A673 (cell line): ENCODE measurements at regions not wholly inside any gene's neighbourhood (a gene's known extent, or its start where the extent isn't known, plus 50 kb on each side); places are given as distances from the start of the nearest gene placed in this dataset.

Experiments used
- BruUV-seq: library from RNA; stranded (reverse); fragments of 400-500 nt; replicated peaks from 2 replicates; lab custom pipeline; 2021; lab: Mats Ljungman, UMichigan
- CTCF ChIA-PET: fragments of 300-600 bp; sonication (Branson Sonifier 250); formaldehyde crosslinking; loops from one replicate; lab custom pipeline; 2022; ENCODE audit warnings: antibody characterized with exemption; lab: Charles Lee
- POLR2A ChIA-PET: fragments of 300-600 bp; sonication (Branson Sonifier 250); formaldehyde crosslinking; loops from one replicate; lab custom pipeline; 2022; ENCODE audit warnings: antibody characterized with exemption; ENCODE audit not compliant: low non-redundant PET; lab: Charles Lee
- DNase-seq: peaks from one replicate; pipeline ENCODE4 v3.0.0-alpha.2; 2015; ENCODE audit warnings: low spot score
- H3K27ac ChIP-seq: fragments of 200-600 bp; sonication (generic); 2 replicates; pipeline ENCODE4 v1.5.1; 2016; ENCODE audit warnings: mixed run types, low read depth, mild to moderate bottlenecking, mixed read lengths, antibody characterized with exemption, low read length; ENCODE audit not compliant: poor library complexity, severe bottlenecking
- H3K27me3 ChIP-seq: fragments of 200-600 bp; sonication (generic); replicated peaks from 2 replicates; pipeline ENCODE4 v1.6.1; 2017; ENCODE audit warnings: mixed run types, low read depth, mild to moderate bottlenecking, mixed read lengths, antibody characterized with exemption, low read length; ENCODE audit not compliant: insufficient read depth, poor library complexity
- H3K36me3 ChIP-seq: fragments of 200-600 bp; sonication (generic); 2 replicates; pipeline ENCODE4 v1.6.1; 2016; ENCODE audit warnings: mixed run types, mild to moderate bottlenecking, mixed read lengths, antibody characterized with exemption, low read length; ENCODE audit not compliant: insufficient read depth, poor library complexity, severe bottlenecking
- H3K4me1 ChIP-seq: fragments of 200-600 bp; sonication (generic); 2 replicates; pipeline ENCODE4 v1.6.1; 2017; ENCODE audit warnings: mixed run types, mild to moderate bottlenecking, mixed read lengths, antibody characterized with exemption, low read length; ENCODE audit not compliant: insufficient read depth, poor library complexity, severe bottlenecking
- H3K4me3 ChIP-seq: fragments of 200-600 bp; sonication (generic); 2 replicates; pipeline ENCODE4 v1.5.1; 2016; ENCODE audit warnings: low read depth, mixed run types, mild to moderate bottlenecking, mixed read lengths, low read length; ENCODE audit not compliant: poor library complexity, severe bottlenecking
- H3K9me3 ChIP-seq: fragments of 200-600 bp; sonication (generic); 2 replicates; pipeline ENCODE4 v1.6.1; 2016; ENCODE audit warnings: mixed run types, low read depth, mild to moderate bottlenecking, mixed read lengths, antibody characterized with exemption, low read length; ENCODE audit not compliant: poor library complexity, severe bottlenecking
- EZH2 ChIP-seq: fragments of 200-600 bp; sonication (generic); IDR thresholded peaks from 2 replicates; pipeline ENCODE4 v1.6.1; 2017; ENCODE audit warnings: borderline replicate concordance, low read depth, mild to moderate bottlenecking, mixed read lengths, antibody characterized with exemption, low read length; ENCODE audit not compliant: poor library complexity, severe bottlenecking
- intact Hi-C: fragments of 100-400 bp; cut with micrococcal nuclease; formaldehyde crosslinking; loops from one replicate; pipeline ENCODE4 v1.10.0; 2022; ENCODE audit not compliant: unreplicated experiment
- TF ChIP-seq, protein P1 (sequence below): fragments of 300-800, 200-600 bp; sonication (generic); conservative IDR thresholded peaks from 2 replicates; pipeline ENCODE4 v1.5.1; 2017; ENCODE audit warnings: low read depth, mild to moderate bottlenecking, antibody characterized with exemption, low read length, moderate library complexity, mixed read lengths

DNA sequence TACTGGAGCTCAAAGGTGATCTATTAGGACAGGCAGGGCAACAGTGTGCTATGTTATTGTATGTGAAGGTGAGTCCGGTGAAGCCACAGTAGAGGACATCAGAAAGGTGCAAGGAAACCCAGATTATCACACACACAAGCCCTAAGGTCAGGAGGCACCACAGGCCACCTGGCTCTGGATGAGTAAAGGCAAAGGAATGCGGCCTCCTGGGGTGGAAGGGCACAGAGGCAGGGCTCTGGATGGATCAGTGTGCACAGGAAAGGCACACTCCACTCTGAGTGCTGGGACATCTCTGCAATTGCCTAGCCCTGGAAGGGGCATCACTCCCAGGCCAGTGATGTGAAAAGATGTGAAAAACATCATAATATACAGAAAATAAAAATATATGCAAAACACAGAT, 683.5 kb downstream of the TRIML1 start:
- no peak for DNase-seq
- H3K36me3 ChIP-seq, result no peaks in the 10 kb centered on the region
- H3K9me3 ChIP-seq, result no peaks in the 10 kb centered on the region
- no peaks in the 10 kb centered on the region for H3K4me1 ChIP-seq
- no TSS peak for BruUV-seq
- ChIA-PET CTCF (no interaction called here), POLR2A (no interaction called here)
- H3K27me3 ChIP-seq, result peaks cover 34% of the 10 kb centered on the region
- TF ChIP-seq, protein P1, sequence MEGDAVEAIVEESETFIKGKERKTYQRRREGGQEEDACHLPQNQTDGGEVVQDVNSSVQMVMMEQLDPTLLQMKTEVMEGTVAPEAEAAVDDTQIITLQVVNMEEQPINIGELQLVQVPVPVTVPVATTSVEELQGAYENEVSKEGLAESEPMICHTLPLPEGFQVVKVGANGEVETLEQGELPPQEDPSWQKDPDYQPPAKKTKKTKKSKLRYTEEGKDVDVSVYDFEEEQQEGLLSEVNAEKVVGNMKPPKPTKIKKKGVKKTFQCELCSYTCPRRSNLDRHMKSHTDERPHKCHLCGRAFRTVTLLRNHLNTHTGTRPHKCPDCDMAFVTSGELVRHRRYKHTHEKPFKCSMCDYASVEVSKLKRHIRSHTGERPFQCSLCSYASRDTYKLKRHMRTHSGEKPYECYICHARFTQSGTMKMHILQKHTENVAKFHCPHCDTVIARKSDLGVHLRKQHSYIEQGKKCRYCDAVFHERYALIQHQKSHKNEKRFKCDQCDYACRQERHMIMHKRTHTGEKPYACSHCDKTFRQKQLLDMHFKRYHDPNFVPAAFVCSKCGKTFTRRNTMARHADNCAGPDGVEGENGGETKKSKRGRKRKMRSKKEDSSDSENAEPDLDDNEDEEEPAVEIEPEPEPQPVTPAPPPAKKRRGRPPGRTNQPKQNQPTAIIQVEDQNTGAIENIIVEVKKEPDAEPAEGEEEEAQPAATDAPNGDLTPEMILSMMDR, result no peak
- no peak overlapping the region for H3K4me3 ChIP-seq
- no peak overlapping the region for H3K27ac ChIP-seq
- intact Hi-C loops, result no loop called here

DNA sequence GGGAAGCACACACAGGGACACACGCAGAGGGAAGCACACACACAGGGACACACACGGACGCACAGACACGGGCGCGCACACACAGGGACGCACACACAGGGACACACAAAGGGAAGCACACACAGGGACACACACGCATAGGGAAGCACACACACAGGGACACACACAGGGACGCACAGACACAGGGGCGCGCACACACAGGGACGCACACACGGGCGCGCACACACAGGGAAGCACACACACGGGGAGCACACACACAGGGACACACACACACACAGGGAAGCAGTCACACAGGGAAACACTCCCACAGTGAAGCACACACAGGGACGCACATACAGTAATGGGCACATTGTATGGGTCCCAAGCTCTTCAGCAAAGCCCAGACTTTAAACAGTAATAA, 685.3 kb downstream of the TRIML1 start:
- intact Hi-C loops, result no loop called here
- Histone ChIP-seq H3K9me3 (no peaks in the 10 kb centered on the region), H3K4me1 (no peaks in the 10 kb centered on the region), H3K36me3 (no peaks in the 10 kb centered on the region), H3K27ac (no peak overlapping the region), H3K4me3 (no peak overlapping the region), H3K27me3 (peaks cover 36% of the 10 kb centered on the region)
- ChIA-PET POLR2A (interaction anchor here (0.5 kb wide), 1 partner anchor 521 kb away, joined by 4 read pairs; no protein-coding TSS in a partner anchor), CTCF (no interaction called here)
- no peak for DNase-seq
- TF ChIP-seq, protein P1, result no peak
- TF ChIP-seq EZH2, result no peak
- BruUV-seq, result no TSS peak

DNA sequence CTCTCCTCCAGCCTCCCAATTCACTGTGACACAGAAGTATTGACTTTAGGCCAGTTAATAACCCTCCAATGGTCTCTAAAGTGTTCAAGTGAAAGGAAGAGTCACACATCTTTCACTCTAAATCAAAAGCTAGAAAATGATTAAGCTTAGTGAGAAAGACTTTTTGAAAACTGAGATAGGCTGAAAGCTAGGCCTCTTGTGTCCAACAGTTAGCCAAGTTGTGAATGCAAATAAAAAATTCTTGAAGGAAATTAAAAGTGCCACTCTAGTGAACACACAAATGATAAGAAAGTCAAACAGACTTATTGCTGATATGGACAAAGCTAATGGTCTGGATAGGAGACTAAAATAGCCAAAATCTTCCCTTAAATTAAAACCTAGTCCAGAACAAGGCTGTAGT, 687.2 kb downstream of the TRIML1 start:
- TF ChIP-seq, protein P1, result no peak
- TF ChIP-seq EZH2, result no peak
- POLR2A ChIA-PET, result no interaction called here
- H3K4me3 ChIP-seq, result no peak overlapping the region
- intact Hi-C loops, result no loop called here
- peaks cover 18% of the 10 kb centered on the region for H3K27me3 ChIP-seq
- H3K27ac ChIP-seq, result no peak overlapping the region
- no TSS peak for BruUV-seq
- no peaks in the 10 kb centered on the region for H3K9me3 ChIP-seq
- DNase-seq, result no peak
- CTCF ChIA-PET, result no interaction called here
- no peaks in the 10 kb centered on the region for H3K4me1 ChIP-seq
- H3K36me3 ChIP-seq, result no peaks in the 10 kb centered on the region
